Spleen (tissue), 11 donors: ENCODE measurements at regions not wholly inside any gene's neighbourhood (a gene's known extent, or its start where the extent isn't known, plus 50 kb on each side); places are given as distances from the start of the nearest gene placed in this dataset.

Experiments used
- DNase-seq: peaks from one replicate; pipeline ENCODE4 v3.0.0-alpha.2; 2020
- H3K27ac ChIP-seq, 8 donors: fragments of 200-600 bp; sonication (generic) in 7 of 8; 1 replicate in 4 of 8; 2 replicates in 4 of 8; pipeline versions ENCODE4 v1.5.0 to v1.8.0; 2016 to 2021; ENCODE audit warnings: inconsistent platforms in 4 of 8, mild to moderate bottlenecking in 4 of 8, moderate library complexity in 1 of 8
- H3K27me3 ChIP-seq, 7 donors: fragments of 200-600 bp; sonication (generic) in 6 of 7; replicated peaks in 1 of 7; 1 replicate in 4 of 7; 2 replicates in 3 of 7; pipeline versions ENCODE4 v1.5.0 to v1.8.0; 2016 to 2021; ENCODE audit warnings: inconsistent platforms in 3 of 7, mild to moderate bottlenecking in 1 of 7
- H3K36me3 ChIP-seq, 6 donors: fragments of 200-600 bp; sonication (generic) in 5 of 6; 1 replicate in 4 of 6; 2 replicates in 2 of 6; pipeline versions ENCODE4 v1.5.0 to v1.8.0; 2016 to 2021; ENCODE audit warnings: inconsistent platforms in 2 of 6
- H3K4me1 ChIP-seq, 6 donors: fragments of 200-600 bp; sonication (generic) in 5 of 6; 1 replicate in 3 of 6; 2 replicates in 3 of 6; pipeline versions ENCODE4 v1.5.0 to v1.8.0; 2016 to 2021; ENCODE audit warnings: inconsistent platforms in 3 of 6
- H3K4me3 ChIP-seq, 8 donors: fragments of 200-600 bp; sonication (generic) in 7 of 8; 1 replicate in 4 of 8; 2 replicates in 4 of 8; pipeline versions ENCODE4 v1.5.0 to v1.8.0; 2016 to 2021; ENCODE audit warnings: inconsistent platforms in 4 of 8, mild to moderate bottlenecking in 4 of 8, moderate library complexity in 2 of 8
- H3K9me3 ChIP-seq, 8 donors: fragments of 200-600 bp; sonication (generic) in 7 of 8; 1 replicate in 4 of 8; 2 replicates in 4 of 8; pipeline versions ENCODE4 v1.5.0 to v1.8.0; 2016 to 2021; ENCODE audit warnings: inconsistent platforms in 4 of 8
- CTCF ChIP-seq, 11 experiments: fragments of 200-600 bp in 7 of 11; fragments of 450-650 bp in 4 of 11; sonication (generic) in 4 of 11; IDR thresholded peaks in 8 of 11; conservative IDR thresholded peaks in 3 of 11; 1 replicate in 7 of 11; 2 replicates in 4 of 11; pipeline versions ENCODE4 v1.4.0 to v1.8.0; 2016 to 2021; ENCODE audit warnings: antibody characterized with exemption in 11 of 11, inconsistent platforms in 4 of 11, mild to moderate bottlenecking in 1 of 11
- POLR2A ChIP-seq, 3 donors: fragments of 450-650 bp; IDR thresholded peaks; one replicate each; pipeline ENCODE4 v1.5.1; 2017; ENCODE audit warnings: antibody characterized with exemption in 3 of 3, mild to moderate bottlenecking in 1 of 3
- POLR2AphosphoS5 ChIP-seq, 3 donors: sonication (generic); formaldehyde crosslinking; IDR thresholded peaks; one replicate each; pipeline ENCODE4 v1.5.1; 2017; ENCODE audit warnings: antibody characterized with exemption in 3 of 3
- WGBS, 5 donors: extraction: QIAGEN DNeasy Blood & Tissue Kit in 3 of 5; methylation state at CpG; one replicate each; pipeline versions ENCODE4 v1.1.5 to v1.1.7; 2013 to 2018; 5-methylcytosine and 5-hydroxymethylcytosine counted together
- intact Hi-C: fragments of 100-400 bp; cut with DNase I; formaldehyde crosslinking; loops from one replicate; pipeline ENCODE4 v1.15.0; 2023; ENCODE audit warnings: low total_unique reads
- donor health status: healthy with polysubstance abuse.
- donor health status: DM: no; HTN: no; CAD: no; lungs with moderate emphysema.
- donor health status: DM: no; HTN: no; CAD: no.
- donor health status: Bipolar disorder and iron deficiency.
- donor health status: healthy.
- donor health status: DM: no; HTN: no; CAD: no.
- donor health status: DM: yes; HTN: yes; CAD: no.

GRCh38 chr5:106521701-106522100 lies 1149.0 kb downstream of the EFNA5 start:
- Histone ChIP-seq H3K9me3 (no peaks in the 10 kb centered on the region), H3K27me3 (no peaks in the 10 kb centered on the region), H3K4me1 (no peaks in the 10 kb centered on the region), H3K36me3 (no peaks in the 10 kb centered on the region), H3K27ac (no peak overlapping the region), H3K4me3 (no peak overlapping the region)
- no peak for DNase-seq
- intact Hi-C loops = no loop called here
- 68 to 85% (median 74%) methylated on average over 2 of the region's 2 CpGs for WGBS, 5 donors
- no peak for TF ChIP-seq CTCF (IDR thresholded peaks at IDR 0.05 in 8 of 11, conservative IDR thresholded peaks at IDR 0.05 in 3 of 11)
- TF ChIP-seq POLR2AphosphoS5 (IDR thresholded peaks at IDR 0.05) = no peak
- no peak for TF ChIP-seq POLR2A (IDR thresholded peaks at IDR 0.05)

GRCh38 chr5:106510321-106510720 lies 1160.4 kb downstream of the EFNA5 start:
- no peaks in the 10 kb centered on the region for H3K4me1 ChIP-seq
- H3K36me3 ChIP-seq = no peaks in the 10 kb centered on the region
- no peak overlapping the region for H3K4me3 ChIP-seq
- no peak for DNase-seq
- no peak for TF ChIP-seq POLR2A (IDR thresholded peaks at IDR 0.05)
- no peak for TF ChIP-seq CTCF (IDR thresholded peaks at IDR 0.05 in 8 of 11, conservative IDR thresholded peaks at IDR 0.05 in 3 of 11)
- no peak for TF ChIP-seq POLR2AphosphoS5 (IDR thresholded peaks at IDR 0.05)
- H3K27me3 ChIP-seq = no peaks in the 10 kb centered on the region
- no peak overlapping the region for H3K27ac ChIP-seq
- intact Hi-C loops = no loop called here
- H3K9me3 ChIP-seq = peaks cover 0 to 9% (median 0%) of the 10 kb centered on the region in 8 donors

- no peaks in the 10 kb centered on the region for H3K36me3 ChIP-seq
- peaks cover 0 to 9% (median 0%) of the 10 kb centered on the region in 8 donors for H3K9me3 ChIP-seq
- TF ChIP-seq CTCF (IDR thresholded peaks at IDR 0.05 in 8 of 11, conservative IDR thresholded peaks at IDR 0.05 in 3 of 11) (no peak), POLR2AphosphoS5 (IDR thresholded peaks at IDR 0.05) (no peak), POLR2A (IDR thresholded peaks at IDR 0.05) (no peak)
- intact Hi-C loops = no loop called here
- H3K27ac ChIP-seq = no peak overlapping the region
- H3K4me3 ChIP-seq = no peak overlapping the region
- DNase-seq = no peak
- H3K4me1 ChIP-seq = no peaks in the 10 kb centered on the region
- WGBS, 5 donors = 85 to 94% (median 91%) methylated on average over 4 of the region's 4 CpGs
- no peaks in the 10 kb centered on the region for H3K27me3 ChIP-seq
Observed at GRCh38 chr5:106508894-106509293, 1161.8 kb downstream of the EFNA5 start.

GRCh38 chr5:106493910-106494309 lies 1176.8 kb downstream of the EFNA5 start:
- Histone ChIP-seq H3K36me3 (no peaks in the 10 kb centered on the region), H3K9me3 (peaks cover 0 to 15% (median 0%) of the 10 kb centered on the region in 8 donors), H3K4me1 (no peaks in the 10 kb centered on the region), H3K27ac (no peak overlapping the region), H3K27me3 (no peaks in the 10 kb centered on the region), H3K4me3 (no peak overlapping the region)
- intact Hi-C loops = no loop called here
- no peak for DNase-seq
- 88 to 96% (median 93%) methylated on average over 2 of the region's 2 CpGs for WGBS, 5 donors
- no peak for TF ChIP-seq POLR2AphosphoS5 (IDR thresholded peaks at IDR 0.05)
- no peak for TF ChIP-seq POLR2A (IDR thresholded peaks at IDR 0.05)
- TF ChIP-seq CTCF (IDR thresholded peaks at IDR 0.05 in 8 of 11, conservative IDR thresholded peaks at IDR 0.05 in 3 of 11) = no peak
